NCI-H526 treated with DMSO at 0.1 percent for 48 hours (cell line): ENCODE measurements at regions not wholly inside any gene's neighbourhood (a gene's known extent, or its start where the extent isn't known, plus 50 kb on each side); places are given as distances from the start of the nearest gene placed in this dataset.

Experiments used
- DNase-seq: peaks from one replicate; lab custom pipeline; 2025; lab: John Stamatoyannopoulos, UW

DNA sequence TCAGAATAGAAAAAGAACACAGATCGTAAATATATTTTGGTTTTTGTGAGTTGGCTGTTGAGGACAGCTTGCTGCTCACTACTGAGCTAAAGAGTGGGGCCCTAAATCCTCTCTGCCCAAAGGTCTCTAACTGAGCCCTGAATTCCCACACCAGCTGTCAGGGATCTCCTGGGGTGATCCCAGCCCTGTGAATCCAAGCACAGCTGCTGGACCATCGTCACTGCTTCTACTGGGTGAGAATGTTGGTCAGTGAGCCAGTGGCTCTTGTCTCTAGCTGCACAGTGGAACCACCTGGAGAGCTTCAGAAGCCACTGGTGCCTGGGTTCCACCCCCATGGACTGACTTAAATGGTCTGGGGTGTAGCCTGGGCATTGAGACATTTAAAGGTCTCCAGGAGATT lies 90.5 kb upstream of the IL12A start:
- no peak for DNase-seq

DNA sequence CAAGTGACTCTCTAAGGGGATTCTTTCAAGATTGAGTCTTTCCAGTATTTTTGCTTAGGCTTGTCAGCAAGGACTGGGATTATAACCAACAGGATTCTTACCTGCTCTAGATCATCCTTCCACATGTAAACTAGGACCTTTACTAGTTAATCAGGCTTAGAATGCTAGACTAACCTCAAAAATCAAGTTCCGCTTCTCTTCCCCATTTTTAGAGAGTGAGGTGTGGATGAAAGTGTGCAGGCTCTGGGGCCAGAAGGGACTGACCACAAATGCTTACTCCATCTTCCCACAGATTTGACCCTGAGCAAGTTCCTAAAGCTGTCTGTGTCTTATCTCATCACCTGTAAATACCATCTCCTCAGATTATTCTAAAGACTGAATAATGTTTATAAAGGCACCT lies 89.5 kb upstream of the IL12A start:
- no peak for DNase-seq

DNA sequence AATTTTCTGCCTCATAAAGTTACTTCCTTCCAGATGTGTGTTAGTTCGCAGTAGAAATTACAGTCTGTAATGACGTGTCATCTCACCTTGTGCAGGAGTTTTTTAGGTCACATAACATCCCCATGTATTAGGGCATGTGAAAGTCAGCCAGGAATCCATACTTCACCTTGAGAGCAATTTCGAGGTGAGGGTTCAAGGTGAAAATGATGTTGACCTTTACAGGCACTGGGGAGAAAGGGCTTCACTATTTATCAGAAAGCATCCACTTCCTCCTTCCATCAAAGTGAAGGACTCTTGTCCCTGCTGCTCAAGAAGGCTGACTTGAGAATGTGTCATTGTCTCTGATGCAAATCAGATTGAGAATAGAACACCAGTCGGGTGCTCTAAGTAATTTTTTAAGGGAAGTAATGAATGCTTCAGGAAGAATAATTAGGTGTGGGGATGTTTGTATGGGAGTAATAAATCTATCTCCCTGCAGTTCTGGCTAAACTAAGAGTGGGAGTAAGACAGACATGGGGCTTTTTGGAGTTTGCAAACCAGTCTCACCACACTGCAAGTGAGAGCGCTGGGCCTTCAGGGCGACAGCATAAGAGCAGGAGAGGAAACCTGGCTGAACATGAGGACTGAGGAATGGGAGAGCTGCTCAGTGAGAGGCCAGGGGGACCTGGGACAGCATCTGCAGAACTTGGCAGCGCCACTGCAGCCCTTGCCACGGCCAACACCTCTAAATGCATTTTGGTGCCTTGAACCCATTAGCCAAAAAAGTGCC lies 85.9 kb upstream of the IL12A start:
- DNase-seq = no peak

DNA sequence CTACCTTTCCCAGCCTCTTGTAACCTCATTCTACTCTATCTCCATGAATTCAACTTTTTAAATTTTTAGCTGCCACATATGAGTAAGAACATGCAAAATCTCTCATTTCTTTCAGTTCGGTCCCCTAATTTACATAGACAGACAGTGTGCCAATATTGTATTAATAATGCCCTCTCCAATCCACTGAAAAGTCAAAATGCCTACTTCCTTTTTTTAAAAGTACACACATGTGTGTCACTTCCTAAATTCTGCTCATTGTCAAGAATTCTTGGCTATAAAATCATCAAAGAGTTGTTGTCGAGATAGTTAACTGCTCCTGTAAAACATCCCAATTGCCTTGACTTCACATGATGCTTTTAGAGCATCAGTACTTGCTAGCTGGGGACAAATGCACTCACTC lies 84.2 kb upstream of the IL12A start:
- DNase-seq = no peak

DNA sequence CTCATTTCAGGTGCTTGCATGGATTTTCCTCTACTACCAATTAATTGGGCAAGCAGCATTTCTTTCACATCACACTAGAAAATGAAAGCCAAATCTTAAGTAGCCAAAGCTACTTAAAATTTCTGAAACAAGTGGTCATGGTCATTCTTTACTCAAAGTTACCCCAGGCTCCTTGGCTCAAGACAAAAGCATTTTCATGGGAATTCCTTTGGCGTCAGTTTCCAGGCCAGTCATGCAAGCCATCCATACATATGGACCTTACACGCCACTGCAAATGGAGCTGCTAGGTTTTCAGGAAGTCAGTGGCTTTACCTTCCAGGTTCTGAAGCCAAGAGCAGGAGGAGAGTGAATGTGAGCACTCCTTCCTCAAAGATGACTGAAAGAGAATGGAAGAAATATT lies 83.7 kb upstream of the IL12A start:
- DNase-seq = no peak

DNA sequence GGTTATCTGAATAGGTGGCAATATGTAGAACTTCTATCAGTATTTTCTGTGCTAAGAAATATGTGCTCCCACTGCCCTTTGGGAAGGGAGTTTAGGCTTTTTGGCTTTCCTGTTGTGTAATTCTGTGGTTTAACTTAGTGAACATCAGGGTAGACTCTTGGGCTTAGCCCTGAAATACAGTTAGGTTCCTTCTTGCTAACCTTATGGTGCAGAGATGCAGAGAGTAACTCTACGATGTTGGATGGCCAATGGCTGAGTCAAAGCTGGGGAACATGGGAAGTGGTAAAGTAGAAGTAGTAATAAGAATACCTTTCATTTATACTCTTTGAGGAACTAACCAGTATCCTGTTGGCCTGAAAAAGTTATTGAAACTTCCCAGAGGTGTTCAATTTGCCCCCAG lies 80.8 kb upstream of the IL12A start:
- DNase-seq = no peak

DNA sequence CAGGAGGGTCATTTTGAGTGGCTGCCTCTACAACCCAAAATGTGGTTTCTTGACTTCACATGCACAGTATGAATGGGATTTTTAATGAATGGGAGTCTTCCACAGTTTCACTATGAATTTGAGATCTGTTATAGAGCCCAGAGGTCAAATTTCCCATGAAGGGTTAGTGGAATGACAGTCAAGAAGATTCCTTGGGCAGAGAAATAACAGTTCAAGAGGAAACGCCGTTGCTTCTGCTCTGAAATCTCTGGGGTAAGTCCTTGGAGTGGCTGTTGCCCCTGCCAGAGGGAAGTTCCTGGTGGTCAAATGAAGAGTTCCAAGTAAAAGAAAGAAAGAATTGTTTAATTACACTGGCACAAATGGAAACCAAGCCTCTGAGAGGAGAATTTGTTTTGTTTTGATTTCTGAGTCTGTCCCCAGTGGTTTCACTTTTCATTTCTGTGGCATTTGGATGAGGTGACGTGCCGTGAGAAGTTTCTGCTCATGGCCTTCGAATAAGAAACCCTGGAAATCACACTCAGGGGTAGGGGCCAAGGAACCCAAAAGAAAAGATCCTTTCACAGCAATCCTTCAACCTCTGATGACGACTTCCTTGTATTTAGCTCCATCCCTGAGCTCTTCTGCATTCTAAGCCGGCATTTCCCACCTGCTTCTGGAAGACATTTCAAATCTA lies 77.5 kb upstream of the IL12A start:
- no peak for DNase-seq

DNA sequence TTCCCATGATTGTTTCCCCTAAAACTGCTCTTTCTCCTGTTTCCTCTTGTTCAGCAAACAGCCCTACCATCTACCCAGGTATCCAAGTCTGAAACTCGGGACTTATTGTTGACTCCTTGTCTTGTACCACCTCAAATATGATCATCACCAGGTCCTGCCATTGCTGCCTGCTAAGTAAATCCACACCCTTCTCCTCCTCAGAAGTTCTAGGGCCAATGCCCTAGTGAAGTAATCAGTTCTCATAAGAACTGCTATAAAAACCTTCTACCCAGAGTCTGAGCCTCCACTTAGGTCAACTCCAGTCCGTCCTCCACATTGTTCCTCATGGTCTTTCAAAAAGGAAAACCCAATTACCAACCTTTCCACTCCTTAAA lies 77.0 kb upstream of the IL12A start:
- no peak for DNase-seq

DNA sequence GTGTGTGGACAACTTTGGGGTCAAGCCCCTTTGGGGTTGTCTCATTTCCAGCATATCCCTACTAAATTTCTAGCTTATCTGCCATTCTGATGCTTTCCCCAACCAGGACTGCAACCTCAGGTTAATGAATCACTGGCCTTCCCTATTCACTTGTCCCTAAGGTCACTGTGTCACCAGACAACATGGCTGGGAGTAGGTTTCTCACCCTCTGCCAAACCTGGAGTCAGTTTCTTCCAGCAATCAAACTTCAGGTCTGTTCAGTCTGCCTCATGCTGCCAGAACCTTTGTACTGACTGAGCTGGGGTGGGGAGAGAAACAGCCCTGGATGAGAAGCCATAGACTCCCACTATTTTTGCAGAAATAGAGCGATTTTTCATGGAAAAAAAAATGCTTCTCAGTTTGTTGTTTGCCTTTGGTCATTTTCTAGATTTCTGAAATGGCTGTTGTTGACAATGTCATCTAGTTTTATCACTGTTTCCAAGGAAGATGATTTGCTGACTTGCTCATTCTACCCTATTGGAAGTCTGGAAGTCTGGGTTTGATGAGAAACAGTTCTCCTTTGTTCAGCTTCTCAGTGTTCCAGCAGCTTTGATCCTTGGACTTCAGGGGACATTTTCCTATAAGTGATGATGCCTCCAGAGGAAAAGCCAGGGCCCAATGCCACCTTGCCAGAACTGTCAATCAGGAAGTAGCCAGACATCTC lies 74.8 kb upstream of the IL12A start:
- DNase-seq = no peak

DNA sequence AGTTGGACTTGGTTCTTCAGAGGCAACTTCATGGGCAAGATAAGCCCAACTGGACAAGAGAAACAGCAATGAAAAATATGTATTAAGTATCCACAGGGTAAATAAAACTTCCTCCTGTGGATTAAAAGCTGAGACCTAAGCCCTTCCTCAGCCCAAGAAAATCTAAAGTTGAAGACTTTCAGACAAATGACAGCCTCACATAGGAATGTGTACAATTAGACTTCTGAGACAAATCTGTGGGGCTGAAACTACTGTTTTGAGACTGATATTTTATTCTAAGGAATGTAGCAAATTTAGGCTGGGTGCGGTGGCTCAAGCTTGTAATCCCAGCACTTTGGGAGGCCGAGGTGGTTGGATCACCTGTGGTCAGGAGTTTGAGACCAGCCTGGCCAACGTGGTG lies 74.2 kb upstream of the IL12A start:
- DNase-seq = no peak

DNA sequence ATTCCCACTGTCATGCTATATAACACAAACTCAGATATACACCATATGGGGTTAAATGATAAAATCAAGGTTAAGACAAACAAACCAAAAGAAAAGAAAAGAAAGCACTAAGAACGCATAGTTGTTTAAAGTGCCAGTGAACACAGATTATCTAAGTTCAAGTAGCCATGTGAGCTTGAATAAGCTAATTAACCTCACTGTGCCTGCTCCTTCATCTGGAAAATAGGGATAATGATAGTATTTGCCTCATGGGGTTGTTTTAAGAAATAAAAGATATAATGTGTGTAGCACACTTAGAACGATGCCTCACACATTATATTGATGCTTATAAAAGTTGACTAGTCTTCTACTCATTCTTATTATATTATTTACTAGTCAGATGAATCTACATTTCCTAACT lies 72.6 kb upstream of the IL12A start:
- DNase-seq = no peak

DNA sequence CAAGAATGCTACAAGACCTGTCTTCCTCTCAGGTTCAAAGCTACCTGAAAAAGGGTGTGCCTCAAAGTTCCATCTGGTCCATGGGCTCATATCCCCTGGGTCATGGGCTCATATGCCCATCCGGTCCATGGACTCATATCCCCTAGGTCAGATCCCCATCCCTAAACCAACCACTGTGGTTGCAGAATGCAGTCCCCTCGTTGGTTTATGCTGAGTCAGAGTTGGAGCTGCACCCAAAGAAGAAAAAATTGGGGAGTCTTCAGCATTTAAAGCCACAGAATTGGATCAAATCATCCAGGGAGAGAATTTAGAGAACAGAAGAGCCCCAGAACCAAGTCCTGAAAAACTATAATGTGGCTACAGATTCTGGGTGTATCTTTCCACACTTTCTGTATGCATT lies 71.5 kb upstream of the IL12A start:
- DNase-seq = no peak

DNA sequence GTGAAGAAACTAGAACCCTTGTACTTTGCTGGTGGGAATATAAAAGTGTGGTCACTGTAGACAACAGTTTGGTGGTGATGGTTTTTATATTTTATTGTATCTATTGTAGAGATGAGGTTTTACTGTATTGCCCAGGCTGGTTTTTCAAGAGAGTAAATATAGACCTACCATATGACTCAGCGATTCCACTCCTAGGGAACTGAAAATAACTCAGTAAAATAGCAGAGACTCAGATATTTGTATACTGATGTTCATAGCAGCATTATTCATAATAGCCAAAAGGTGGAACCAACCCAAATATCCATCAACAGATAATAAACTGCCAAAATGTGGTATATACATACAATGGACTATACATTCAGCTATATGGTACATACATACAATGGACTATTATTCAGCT lies 68.8 kb upstream of the IL12A start:
- no peak for DNase-seq

DNA sequence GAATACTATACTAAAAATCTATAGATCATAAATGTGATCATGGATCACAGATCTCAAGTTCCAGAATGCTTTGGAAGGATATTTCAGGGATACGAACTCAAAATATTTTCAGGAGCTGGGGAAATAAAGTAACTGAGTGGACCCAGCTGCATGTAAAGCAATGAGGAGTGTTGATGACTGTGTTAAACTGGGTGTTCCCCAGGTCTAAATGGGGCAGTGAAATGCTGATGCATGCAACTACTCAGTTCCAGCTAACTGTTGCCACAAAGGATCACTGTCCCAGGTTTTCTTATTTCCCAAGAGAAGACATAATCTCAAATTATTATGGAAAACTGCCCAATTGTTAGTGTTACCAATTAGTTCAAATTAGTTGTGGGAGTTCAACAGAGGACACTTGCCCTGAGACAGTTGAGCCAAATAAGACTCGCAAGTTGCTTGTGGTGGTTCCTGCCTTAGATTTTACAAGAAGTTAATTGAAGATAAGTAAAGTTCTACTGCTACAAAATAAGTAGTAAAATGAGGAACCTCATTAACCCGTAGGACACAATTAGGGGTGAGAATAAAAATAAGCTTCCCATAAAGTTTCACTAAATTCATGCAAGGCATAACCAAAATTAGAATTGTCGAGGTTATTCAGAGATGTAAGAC lies 66.3 kb upstream of the IL12A start:
- DNase-seq = no peak

DNA sequence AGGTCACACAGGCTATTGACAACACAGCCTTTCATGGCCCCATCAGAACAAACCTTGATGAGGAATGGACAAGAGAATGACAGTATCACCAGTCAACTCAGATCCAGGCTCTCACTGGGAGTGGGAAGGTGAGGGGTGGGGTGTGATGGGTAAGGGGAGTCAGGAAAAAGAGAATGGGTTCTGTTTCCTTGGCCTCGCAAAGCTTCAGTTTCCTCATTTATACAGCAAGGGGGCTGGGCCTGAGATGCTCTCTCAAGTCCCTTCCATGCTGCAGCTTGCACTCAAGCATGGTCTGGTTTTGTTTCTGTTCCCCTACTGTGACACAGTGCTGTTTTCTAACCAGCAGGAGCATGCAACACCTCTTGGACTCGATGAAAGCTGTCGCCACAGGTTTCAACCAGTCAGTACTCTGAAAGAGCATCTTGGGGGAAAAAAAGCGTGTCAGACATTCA lies 65.7 kb upstream of the IL12A start:
- DNase-seq = no peak

DNA sequence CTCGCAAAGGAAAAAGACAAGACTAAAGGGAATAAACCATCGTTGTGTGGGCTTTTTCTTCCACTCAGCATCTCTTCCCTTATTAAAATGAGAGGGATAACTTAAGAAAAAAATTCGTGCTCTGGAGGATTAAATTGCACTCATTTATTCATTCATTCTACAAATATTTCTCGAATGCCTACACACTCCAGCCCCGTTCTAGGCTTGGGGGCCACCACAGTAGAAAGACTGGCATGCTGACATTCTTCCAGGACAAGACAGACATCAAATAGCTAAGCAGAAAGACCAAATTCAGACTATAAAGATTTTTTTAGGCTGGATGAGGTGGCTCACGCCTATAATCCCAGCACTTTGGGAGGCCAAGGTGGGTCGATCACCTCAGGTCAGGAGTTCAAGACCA lies 65.3 kb upstream of the IL12A start:
- no peak for DNase-seq

DNA sequence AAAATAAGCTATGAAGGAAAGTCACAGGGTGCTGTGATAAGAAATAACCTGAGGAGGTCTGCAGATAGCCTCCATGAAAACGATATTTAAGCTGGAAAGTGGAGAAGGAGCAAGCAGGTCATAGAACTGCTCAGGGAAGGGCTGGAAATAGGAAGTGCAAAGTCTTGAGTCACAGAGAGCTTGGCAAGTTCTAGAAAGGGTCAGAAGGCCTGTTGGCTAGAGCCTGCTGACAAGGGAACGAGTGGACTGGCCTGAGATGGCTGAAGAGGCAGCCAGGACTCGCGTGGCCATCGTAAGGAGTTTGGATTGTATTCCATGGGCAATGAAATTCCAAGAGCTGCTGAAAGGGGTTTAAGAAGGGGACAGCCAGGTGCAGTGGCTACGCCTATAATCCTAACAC lies 64.7 kb upstream of the IL12A start:
- no peak for DNase-seq

DNA sequence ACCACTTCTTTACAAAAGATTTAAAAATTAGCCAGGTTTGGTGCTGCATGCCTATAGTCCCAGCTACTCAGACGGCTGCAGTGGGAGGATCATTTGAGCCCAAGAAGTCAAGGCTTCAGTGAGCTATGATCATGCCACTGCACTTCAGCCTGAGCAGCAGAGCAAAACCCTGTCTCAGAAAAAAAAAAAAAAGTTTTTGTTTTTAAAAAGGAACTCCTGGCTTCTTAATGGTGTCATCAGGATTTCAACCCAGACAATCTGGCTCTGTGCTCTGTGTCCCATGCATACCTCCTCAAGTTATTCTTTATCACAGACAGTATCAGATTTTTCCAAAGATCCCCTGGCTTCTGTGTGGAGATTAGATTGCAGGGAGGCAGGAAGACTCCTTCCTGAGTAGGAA lies 64.2 kb upstream of the IL12A start:
- DNase-seq = no peak

DNA sequence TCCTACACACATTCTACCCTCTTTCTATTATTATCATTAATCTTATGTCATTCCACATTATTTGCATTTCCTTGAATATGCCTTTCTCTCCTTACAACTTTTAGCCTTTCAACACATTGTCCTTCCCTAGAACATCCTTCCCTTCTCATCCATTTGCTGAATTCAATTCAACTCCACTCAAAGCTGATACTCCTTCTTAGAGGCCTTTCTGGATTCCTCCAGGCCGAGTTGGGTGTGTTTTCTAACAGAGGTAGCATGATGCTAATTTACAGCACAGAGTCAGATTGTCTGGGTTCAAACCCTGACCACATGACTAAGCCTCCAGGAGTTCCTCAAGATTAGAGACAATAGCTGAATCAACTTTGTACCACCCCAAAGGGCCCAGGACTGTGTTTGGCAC lies 63.4 kb upstream of the IL12A start:
- DNase-seq = no peak

DNA sequence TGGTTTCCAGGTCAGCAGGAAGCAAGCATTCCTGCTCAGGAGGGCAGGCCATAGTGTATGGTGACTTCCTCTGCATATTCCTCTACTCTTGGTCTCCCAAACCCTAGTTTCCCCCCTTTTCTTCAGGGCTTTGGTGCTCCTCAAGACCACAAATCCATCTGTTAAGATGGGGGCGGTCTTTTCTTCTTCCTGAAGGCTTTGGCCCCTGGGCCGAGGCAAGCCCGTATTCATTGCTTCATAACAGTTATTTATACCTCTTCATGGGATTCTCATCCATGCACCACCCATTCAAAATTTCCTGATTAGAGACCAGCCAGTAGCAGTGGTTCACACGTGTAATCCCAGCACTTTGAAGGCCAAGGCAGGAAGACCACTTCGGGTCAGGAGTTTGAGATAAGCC lies 62.1 kb upstream of the IL12A start:
- DNase-seq = no peak

DNA sequence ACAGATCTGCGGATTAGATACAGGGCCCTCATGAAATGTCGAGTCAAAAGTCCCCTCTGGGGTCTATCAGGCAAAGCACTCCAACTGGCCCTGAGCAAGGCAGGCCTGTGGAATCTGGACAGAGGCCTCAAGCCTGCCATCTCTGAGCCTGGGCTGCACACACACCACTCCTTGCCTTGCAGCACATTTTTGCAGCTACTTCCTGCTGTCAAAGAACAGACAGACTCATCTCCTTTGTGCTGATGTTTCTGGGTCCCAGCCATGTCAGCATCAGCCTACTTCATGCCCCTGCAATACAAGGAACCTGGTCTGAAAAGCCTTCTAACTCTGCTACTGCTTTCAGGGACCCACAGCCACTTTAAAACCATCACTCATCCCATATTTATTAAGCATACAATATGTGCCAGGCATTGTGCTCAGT lies 60.6 kb upstream of the IL12A start:
- no peak for DNase-seq

DNA sequence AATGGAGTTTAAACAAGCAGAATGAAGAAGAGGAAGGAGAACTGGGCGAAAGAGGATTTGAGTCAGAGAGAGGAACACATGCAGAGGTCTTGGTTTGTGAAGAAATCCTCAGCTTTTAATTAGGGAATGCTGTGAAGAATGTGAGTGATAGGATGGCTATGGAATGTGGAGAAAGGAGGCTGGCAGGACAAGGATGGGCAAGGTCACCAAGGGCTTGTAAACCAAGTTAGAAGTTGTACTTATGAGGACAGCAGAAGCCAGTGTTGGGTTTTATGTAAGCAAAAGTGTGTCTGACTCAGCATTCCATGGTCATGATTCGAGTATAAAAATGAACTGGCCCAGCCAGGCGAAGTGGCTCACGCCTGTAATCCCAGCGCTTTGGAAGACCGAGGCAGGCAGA lies 60.0 kb upstream of the IL12A start:
- DNase-seq = no peak
